ENCODE measurements at regions not wholly inside any gene's neighbourhood (a gene's known extent, or its start where the extent isn't known, plus 50 kb on each side); places are given as distances from the start of the nearest gene placed in this dataset.

- Histone ChIP-seq H3K9me3 (no peaks in the 10 kb centered on the region), H3K4me3 (no peak overlapping the region), H3K36me3 (no peaks in the 10 kb centered on the region), H3K27me3 (no peaks in the 10 kb centered on the region), H3K27ac (no peak overlapping the region), H3K4me1 (no peaks in the 10 kb centered on the region)
- intact Hi-C loops (cut with DNase I), result no loop called here
- no peak for DNase-seq (ENCODE audit: low spot score in 2 of 2)
- no peak for TF ChIP-seq CTCF (IDR thresholded peaks at IDR 0.05)
Measured at GRCh38 chr12:24328261-24328660, 378.8 kb upstream of the SOX5 start.

DNA sequence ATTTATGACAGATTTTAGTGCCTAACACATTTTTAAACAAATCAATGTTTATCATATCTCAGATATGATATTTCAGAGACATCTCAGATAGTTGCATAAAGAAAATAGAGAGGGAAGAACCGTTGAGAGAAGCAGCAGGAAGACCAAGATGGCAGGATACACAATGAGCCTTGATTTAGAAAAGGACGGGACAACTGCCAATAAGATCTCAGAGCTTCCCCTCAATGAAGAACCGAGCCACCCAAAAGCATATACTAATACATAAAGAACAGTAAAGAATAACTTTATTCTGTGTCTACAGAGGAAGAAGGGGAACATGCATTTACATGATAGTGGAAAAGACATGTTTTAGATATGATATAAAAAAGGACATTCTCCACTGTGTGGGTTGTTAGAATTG, 375.9 kb upstream of the SOX5 start:
- Histone ChIP-seq H3K27me3 (no peaks in the 10 kb centered on the region), H3K4me3 (no peak overlapping the region), H3K36me3 (no peaks in the 10 kb centered on the region), H3K27ac (no peak overlapping the region), H3K4me1 (no peaks in the 10 kb centered on the region), H3K9me3 (no peaks in the 10 kb centered on the region)
- TF ChIP-seq CTCF (IDR thresholded peaks at IDR 0.05), result no peak
- no peak for DNase-seq (ENCODE audit: low spot score in 2 of 2)
- intact Hi-C loops (cut with DNase I), result no loop called here

GRCh38 chr12:24307716-24308335, 358.4 kb upstream of the SOX5 start:
- DNase-seq (ENCODE audit: low spot score in 2 of 2), result no peak
- no peaks in the 10 kb centered on the region for H3K4me1 ChIP-seq
- no peaks in the 10 kb centered on the region for H3K36me3 ChIP-seq
- no peaks in the 10 kb centered on the region for H3K27me3 ChIP-seq
- no peak overlapping the region for H3K27ac ChIP-seq
- no peaks in the 10 kb centered on the region for H3K9me3 ChIP-seq
- intact Hi-C loops (cut with DNase I), result no loop called here
- no peak for TF ChIP-seq CTCF (IDR thresholded peaks at IDR 0.05)
- H3K4me3 ChIP-seq, result no peak overlapping the region

DNA sequence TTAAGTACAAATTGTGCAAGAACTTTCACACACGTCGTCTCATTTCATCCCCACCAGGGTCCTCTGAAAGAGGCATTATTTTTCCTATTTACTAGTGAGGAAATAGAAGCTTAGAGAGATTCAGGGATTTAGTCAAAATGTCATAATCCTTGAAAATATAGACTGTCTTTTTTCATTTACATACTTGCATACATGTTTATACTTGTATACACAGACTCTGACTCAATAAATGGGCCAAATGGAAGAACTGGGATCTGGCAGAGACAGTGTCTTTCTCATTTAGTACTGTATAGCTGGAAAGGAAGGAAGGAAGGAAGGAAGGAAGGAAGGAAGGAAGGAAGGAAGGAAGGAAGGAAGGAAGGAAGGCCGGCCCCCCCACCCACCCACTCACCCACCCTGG, 357.7 kb upstream of the SOX5 start:
- intact Hi-C loops (cut with DNase I), result no loop called here
- Histone ChIP-seq H3K36me3 (no peaks in the 10 kb centered on the region), H3K9me3 (no peaks in the 10 kb centered on the region), H3K27me3 (no peaks in the 10 kb centered on the region), H3K4me3 (no peak overlapping the region), H3K27ac (no peak overlapping the region), H3K4me1 (no peaks in the 10 kb centered on the region)
- no peak for DNase-seq (ENCODE audit: low spot score in 2 of 2)
- no peak for TF ChIP-seq CTCF (IDR thresholded peaks at IDR 0.05)

DNA sequence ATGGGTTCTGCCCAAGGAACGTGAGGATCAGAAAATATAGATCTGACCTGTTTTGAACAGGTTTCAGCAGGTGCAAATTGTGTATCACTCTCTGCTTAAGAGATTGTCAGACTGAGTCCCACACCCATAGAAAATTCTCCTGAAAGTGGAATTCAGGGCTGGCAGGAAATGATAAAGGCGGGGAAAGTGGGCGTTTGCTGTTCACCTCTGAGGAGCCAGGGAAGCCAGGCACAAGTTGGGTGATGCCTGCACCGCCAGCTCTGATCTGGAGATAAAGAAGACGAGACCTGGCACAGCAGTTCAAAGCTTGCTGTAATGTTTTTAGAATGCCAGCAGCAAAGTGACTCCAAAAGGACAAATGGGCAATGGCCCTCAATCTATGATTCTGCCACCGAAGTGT, 356.5 kb upstream of the SOX5 start:
- Histone ChIP-seq H3K4me1 (no peaks in the 10 kb centered on the region), H3K9me3 (no peaks in the 10 kb centered on the region), H3K4me3 (no peak overlapping the region), H3K27ac (no peak overlapping the region), H3K36me3 (no peaks in the 10 kb centered on the region), H3K27me3 (no peaks in the 10 kb centered on the region)
- TF ChIP-seq CTCF (IDR thresholded peaks at IDR 0.05), result no peak
- DNase-seq (ENCODE audit: low spot score in 2 of 2), result no peak
- intact Hi-C loops (cut with DNase I), result no loop called here

- intact Hi-C loops (cut with DNase I), result no loop called here
- Histone ChIP-seq H3K4me3 (no peak overlapping the region), H3K27ac (no peak overlapping the region), H3K36me3 (no peaks in the 10 kb centered on the region), H3K27me3 (no peaks in the 10 kb centered on the region), H3K4me1 (no peaks in the 10 kb centered on the region), H3K9me3 (no peaks in the 10 kb centered on the region)
- no peak for TF ChIP-seq CTCF (IDR thresholded peaks at IDR 0.05)
- no peak for DNase-seq (ENCODE audit: low spot score in 2 of 2)
Measured at GRCh38 chr12:24304285-24304684, 354.8 kb upstream of the SOX5 start.

All from ascending aorta (tissue), 2 donors.